Esophagus muscularis mucosa (tissue), 4 donors: ENCODE measurements at regions not wholly inside any gene's neighbourhood (a gene's known extent, or its start where the extent isn't known, plus 50 kb on each side); places are given as distances from the start of the nearest gene placed in this dataset.
"Not testable (repeated sequence)": the region's sequence is repeated elsewhere in the genome, so short reads cannot be mapped to it uniquely, and the experiment has no call there.

ENCODE experiments used
- DNase-seq: peaks from one replicate; pipeline ENCODE4 v3.0.0-alpha.2; 2017; ENCODE audit errors: extremely low spot score
- H3K27ac ChIP-seq, 4 donors: fragments of 200-600 bp; sonication (generic); replicated peaks in 1 of 4; 1 replicate in 3 of 4; 2 replicates in 1 of 4; pipeline ENCODE4 v1.5.1; 2016 to 2019; ENCODE audit warnings: mild to moderate bottlenecking in 1 of 4
- H3K27me3 ChIP-seq, 4 donors: fragments of 200-600 bp; sonication (generic); one replicate each; pipeline versions ENCODE4 v1.5.1 to v1.6.0; 2016 to 2019
- H3K36me3 ChIP-seq, 4 donors: fragments of 200-600 bp; sonication (generic); one replicate each; pipeline ENCODE4 v1.5.1; 2016 to 2019
- H3K4me1 ChIP-seq, 4 donors: fragments of 200-600 bp; sonication (generic); one replicate each; pipeline ENCODE4 v1.5.1; 2016 to 2019
- H3K4me3 ChIP-seq, 4 donors: fragments of 200-600 bp; sonication (generic); 1 replicate in 2 of 4; 2 replicates in 2 of 4; pipeline ENCODE4 v1.5.1; 2016 to 2019; ENCODE audit warnings: mild to moderate bottlenecking in 4 of 4, moderate library complexity in 1 of 4
- H3K9me3 ChIP-seq, 4 donors: fragments of 200-600 bp; sonication (generic); 1 replicate in 3 of 4; 2 replicates in 1 of 4; pipeline ENCODE4 v1.5.1; 2016 to 2019
- CTCF ChIP-seq, 3 experiments: fragments of 200-600 bp in 2 of 3; fragments of 450-650 bp in 1 of 3; sonication (generic) in 2 of 3; IDR thresholded peaks; one replicate each; pipeline ENCODE4 v1.5.1; 2017 to 2019; ENCODE audit warnings: antibody characterized with exemption in 3 of 3, mild to moderate bottlenecking in 2 of 3, moderate library complexity in 1 of 3
- EP300 ChIP-seq: sonication (generic); formaldehyde crosslinking; IDR thresholded peaks from one replicate; pipeline ENCODE4 v1.6.1; 2017; ENCODE audit warnings: antibody characterized with exemption
- POLR2A ChIP-seq: fragments of 450-650 bp; IDR thresholded peaks from one replicate; pipeline ENCODE4 v1.6.1; 2017; ENCODE audit warnings: antibody characterized with exemption, moderate library complexity, mild to moderate bottlenecking, low read depth
- POLR2AphosphoS5 ChIP-seq, 2 donors: sonication (generic); formaldehyde crosslinking; IDR thresholded peaks; one replicate each; pipeline ENCODE4 v1.6.1; 2017; ENCODE audit warnings: antibody characterized with exemption in 2 of 2
- WGBS: methylation state at CpG from one replicate; pipeline ENCODE4 v1.1.5; 2018; 5-methylcytosine and 5-hydroxymethylcytosine counted together
- intact Hi-C: fragments of 100-400 bp; cut with DNase I; formaldehyde crosslinking; loops from one replicate; pipeline ENCODE4 v1.15.1; 2023

GRCh38 chr14:82915381-82915780 is 1381.7 kb upstream of the SEL1L start:
- H3K27me3 ChIP-seq: no peaks in the 10 kb centered on the region
- H3K4me3 ChIP-seq: no peak overlapping the region
- intact Hi-C loops: no loop called here
- no peaks in the 10 kb centered on the region for H3K36me3 ChIP-seq
- no peak for TF ChIP-seq POLR2A
- TF ChIP-seq CTCF (IDR thresholded peaks at IDR 0.05): no peak
- TF ChIP-seq POLR2AphosphoS5 (IDR thresholded peaks at IDR 0.05): no peak
- no peak for TF ChIP-seq EP300
- H3K27ac ChIP-seq: no peak overlapping the region
- H3K4me1 ChIP-seq: no peaks in the 10 kb centered on the region
- DNase-seq: no peak
- no peaks in the 10 kb centered on the region for H3K9me3 ChIP-seq
- 63% methylated on average over 2 of the region's 3 CpGs for WGBS

- 77% methylated on average over 1 of the region's 1 CpG for WGBS
- no peaks in the 10 kb centered on the region for H3K27me3 ChIP-seq
- TF ChIP-seq CTCF (IDR thresholded peaks at IDR 0.05) (no peak), EP300 (no peak)
- H3K4me1 ChIP-seq: no peaks in the 10 kb centered on the region
- intact Hi-C loops: no loop called here
- no peaks in the 10 kb centered on the region for H3K36me3 ChIP-seq
- DNase-seq: no peak
- no peak overlapping the region for H3K27ac ChIP-seq
- H3K4me3 ChIP-seq: no peak overlapping the region
- H3K9me3 ChIP-seq: no peaks in the 10 kb centered on the region
These were observed 1402.0 kb upstream of the SEL1L start for GRCh38 chr14:82935691-82936090.

GRCh38 chr14:82951171-82951570 is 1417.5 kb upstream of the SEL1L start:
- H3K4me3 ChIP-seq: no peak overlapping the region
- DNase-seq: no peak
- TF ChIP-seq CTCF (IDR thresholded peaks at IDR 0.05): no peak
- TF ChIP-seq POLR2AphosphoS5 (IDR thresholded peaks at IDR 0.05): no peak
- no peak for TF ChIP-seq POLR2A
- no peak for TF ChIP-seq EP300

GRCh38 chr14:82963756-82964155 is 1430.1 kb upstream of the SEL1L start:
- WGBS: 91% methylated on average over 2 of the region's 2 CpGs
- intact Hi-C loops: no loop called here
- Histone ChIP-seq H3K9me3 (no peaks in the 10 kb centered on the region), H3K4me3 (no peak overlapping the region), H3K4me1 (no peaks in the 10 kb centered on the region), H3K27me3 (no peaks in the 10 kb centered on the region), H3K27ac (no peak overlapping the region), H3K36me3 (no peaks in the 10 kb centered on the region)
- TF ChIP-seq POLR2AphosphoS5 (IDR thresholded peaks at IDR 0.05) (no peak), CTCF (IDR thresholded peaks at IDR 0.05) (no peak), EP300 (no peak), POLR2A (no peak)
- DNase-seq: no peak

More at GRCh38 chr14:82951171-82951570, 1417.5 kb upstream of the SEL1L start:
- no peak overlapping the region for H3K27ac ChIP-seq
- H3K27me3 ChIP-seq: no peaks in the 10 kb centered on the region
- H3K9me3 ChIP-seq: no peaks in the 10 kb centered on the region
- H3K36me3 ChIP-seq: no peaks in the 10 kb centered on the region
- intact Hi-C loops: no loop called here
- H3K4me1 ChIP-seq: no peaks in the 10 kb centered on the region

GRCh38 chr14:82987502-82988124 is 1454.0 kb upstream of the SEL1L start:
- 76% methylated on average over 5 of the region's 5 CpGs for WGBS
- no peaks in the 10 kb centered on the region for H3K36me3 ChIP-seq
- TF ChIP-seq POLR2A: no peak
- no peak for TF ChIP-seq CTCF (IDR thresholded peaks at IDR 0.05)
- no peak for TF ChIP-seq EP300
- H3K9me3 ChIP-seq: no peaks in the 10 kb centered on the region
- no peak overlapping the region for H3K4me3 ChIP-seq
- no peaks in the 10 kb centered on the region for H3K4me1 ChIP-seq
- no peak for DNase-seq
- H3K27me3 ChIP-seq: no peaks in the 10 kb centered on the region
- intact Hi-C loops: no loop called here
- H3K27ac ChIP-seq: no peak overlapping the region

GRCh38 chr14:82994547-82994946 is 1460.9 kb upstream of the SEL1L start:
- DNase-seq, H3K4me1 ChIP-seq, H3K4me3 ChIP-seq, H3K36me3 ChIP-seq, H3K27ac ChIP-seq, H3K9me3 ChIP-seq, intact Hi-C loops, H3K27me3 ChIP-seq: not testable (repeated sequence)
- 95% methylated on average over 8 of the region's 8 CpGs for WGBS
